Body of pancreas (tissue), 4 donors: ENCODE measurements at regions not wholly inside any gene's neighbourhood (a gene's known extent, or its start where the extent isn't known, plus 50 kb on each side); places are given as distances from the start of the nearest gene placed in this dataset.

Experiments
- CTCF ChIP-seq, 7 experiments: fragments of 450-650 bp in 4 of 7; fragments of 200-600 bp in 3 of 7; sonication (generic) in 3 of 7; IDR thresholded peaks; one replicate each; pipeline ENCODE4 v1.5.1; 2016 to 2019; ENCODE audit warnings: antibody characterized with exemption in 7 of 7
- POLR2A ChIP-seq, 3 donors: fragments of 450-650 bp; IDR thresholded peaks; one replicate each; pipeline ENCODE4 v1.6.1; 2016; ENCODE audit warnings: antibody characterized with exemption in 3 of 3, mild to moderate bottlenecking in 2 of 3

- no peak for TF ChIP-seq CTCF (IDR thresholded peaks at IDR 0.05)
- no peak for TF ChIP-seq POLR2A (IDR thresholded peaks at IDR 0.05)
Observed at GRCh38 chr13:44011036-44011435, 131.3 kb downstream of the LACC1 start.
